ENCODE measurements at regions not wholly inside any gene's neighbourhood (a gene's known extent, or its start where the extent isn't known, plus 50 kb on each side); places are given as distances from the start of the nearest gene placed in this dataset.

GRCh38 chr1:113008365-113008714 lies 52.3 kb upstream of the SLC16A1 start:
- TF ChIP-seq CTCF (optimal IDR thresholded peaks at IDR 0.05 in 1 of 3, IDR thresholded peaks at IDR 0.05 in 1 of 3, conservative IDR thresholded peaks at IDR 0.05 in 1 of 3; ENCODE audit: extremely low read depth in 1 of 3, insufficient read depth in 2 of 3, low read length in 3 of 3) = no peak
- no peak for TF ChIP-seq EZH2 (IDR thresholded peaks at IDR 0.05; ENCODE audit: low read length)

All from keratinocyte (primary cell).